Epithelial cell of esophagus (primary cell): ENCODE measurements at regions not wholly inside any gene's neighbourhood (a gene's known extent, or its start where the extent isn't known, plus 50 kb on each side); places are given as distances from the start of the nearest gene placed in this dataset.

Source experiments
- DNase-seq: peaks from one replicate; pipeline ENCODE4 v3.0.0; 2010; ENCODE audit warnings: low read depth
- H3K4me3 ChIP-seq: 2 replicates; pipeline ENCODE4 v1.5.1; 2011; ENCODE audit warnings: mild to moderate bottlenecking, low read length, control low read depth
- TF ChIP-seq, protein P1 (sequence below): IDR thresholded peaks from 2 replicates; pipeline ENCODE4 v1.5.1; 2011; ENCODE audit warnings: low read depth, mild to moderate bottlenecking, low read length, control low read depth, inconsistent platforms; ENCODE audit not compliant: insufficient read depth; ENCODE audit errors: missing control alignments

DNA sequence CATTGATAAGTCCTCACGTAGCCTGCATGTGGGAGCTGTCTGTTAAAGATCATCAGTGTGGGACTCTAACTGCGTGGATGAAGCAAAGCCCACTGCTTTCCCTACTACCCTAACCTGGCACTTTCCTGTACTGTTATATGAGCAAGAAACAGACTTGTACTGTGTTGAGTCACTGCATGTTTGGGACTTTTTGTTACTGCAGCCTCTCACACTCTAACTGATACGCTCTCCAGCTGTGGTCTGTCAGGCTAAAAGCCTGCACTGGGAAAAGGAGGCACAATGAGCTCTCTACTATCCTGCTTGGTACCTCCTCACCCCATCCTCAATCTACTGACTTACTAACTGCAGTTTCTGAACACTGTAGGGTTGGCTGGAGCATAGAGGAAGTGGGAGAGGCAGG is 93.7 kb upstream of the PLET1 start:
- H3K4me3 ChIP-seq: no peak overlapping the region
- TF ChIP-seq, protein P1, sequence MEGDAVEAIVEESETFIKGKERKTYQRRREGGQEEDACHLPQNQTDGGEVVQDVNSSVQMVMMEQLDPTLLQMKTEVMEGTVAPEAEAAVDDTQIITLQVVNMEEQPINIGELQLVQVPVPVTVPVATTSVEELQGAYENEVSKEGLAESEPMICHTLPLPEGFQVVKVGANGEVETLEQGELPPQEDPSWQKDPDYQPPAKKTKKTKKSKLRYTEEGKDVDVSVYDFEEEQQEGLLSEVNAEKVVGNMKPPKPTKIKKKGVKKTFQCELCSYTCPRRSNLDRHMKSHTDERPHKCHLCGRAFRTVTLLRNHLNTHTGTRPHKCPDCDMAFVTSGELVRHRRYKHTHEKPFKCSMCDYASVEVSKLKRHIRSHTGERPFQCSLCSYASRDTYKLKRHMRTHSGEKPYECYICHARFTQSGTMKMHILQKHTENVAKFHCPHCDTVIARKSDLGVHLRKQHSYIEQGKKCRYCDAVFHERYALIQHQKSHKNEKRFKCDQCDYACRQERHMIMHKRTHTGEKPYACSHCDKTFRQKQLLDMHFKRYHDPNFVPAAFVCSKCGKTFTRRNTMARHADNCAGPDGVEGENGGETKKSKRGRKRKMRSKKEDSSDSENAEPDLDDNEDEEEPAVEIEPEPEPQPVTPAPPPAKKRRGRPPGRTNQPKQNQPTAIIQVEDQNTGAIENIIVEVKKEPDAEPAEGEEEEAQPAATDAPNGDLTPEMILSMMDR: no peak
- DNase-seq: no peak

DNA sequence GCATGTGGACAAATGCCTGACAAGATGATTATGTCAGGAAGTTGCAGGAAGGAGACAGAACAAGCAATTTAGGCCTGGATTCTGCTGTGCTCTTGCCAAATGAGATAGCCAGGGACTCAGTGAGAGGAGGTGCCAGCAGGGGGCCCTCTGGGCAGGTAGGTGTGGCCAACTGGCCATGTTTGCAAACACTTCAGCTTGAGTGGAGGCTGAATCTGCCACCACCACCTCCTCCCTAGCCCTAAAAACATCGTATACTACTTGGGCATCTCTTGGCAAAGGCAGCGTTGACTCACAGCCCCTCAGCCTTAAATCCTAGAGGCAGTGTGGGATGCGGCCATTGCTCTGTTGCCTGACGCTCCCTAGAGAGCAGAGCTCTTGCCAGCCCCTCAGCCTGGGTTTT is 95.1 kb upstream of the PLET1 start:
- no peak overlapping the region for H3K4me3 ChIP-seq
- TF ChIP-seq, protein P1: peak; percentile 45
- DNase-seq: peak; percentile 55

DNA sequence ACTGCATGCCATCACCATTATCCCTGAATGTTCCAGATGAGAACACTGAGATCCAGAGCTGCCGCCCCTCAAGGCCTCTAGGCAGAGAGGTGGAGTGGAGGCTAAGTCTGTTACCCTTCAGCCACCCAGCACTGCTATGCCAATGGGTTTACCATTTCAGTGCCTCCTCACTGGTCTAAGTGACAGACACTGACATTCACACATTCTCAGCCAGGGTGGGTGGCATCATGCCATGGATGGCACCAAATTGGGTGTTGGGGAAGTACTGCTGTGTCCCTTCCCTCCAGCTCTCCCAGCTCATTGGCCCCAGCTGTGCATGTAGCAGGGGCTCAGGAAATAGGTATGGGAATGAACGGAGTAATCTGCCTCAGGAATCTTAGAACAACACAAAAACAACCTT is 96.8 kb upstream of the PLET1 start:
- TF ChIP-seq, protein P1: no peak
- DNase-seq: no peak
- no peak overlapping the region for H3K4me3 ChIP-seq

DNA sequence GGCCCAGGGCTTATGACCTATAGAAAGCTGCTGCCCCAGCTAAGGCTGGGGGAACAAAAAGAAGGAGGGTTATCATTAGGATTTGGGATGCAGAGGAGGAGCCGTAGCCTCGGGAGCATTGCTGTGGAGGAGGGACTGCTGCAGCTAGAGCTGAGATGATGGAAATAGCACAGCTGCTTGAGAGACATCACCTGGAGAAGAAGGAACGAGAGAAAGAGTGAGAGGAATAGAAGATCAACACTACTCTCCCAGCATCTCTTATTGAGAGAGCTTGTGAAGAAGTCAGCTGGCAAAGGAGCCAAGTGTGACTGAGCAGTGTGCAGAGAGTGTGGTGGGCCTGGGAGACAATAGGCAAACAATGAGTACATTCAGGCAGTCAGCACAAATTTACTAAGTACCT is 100.7 kb upstream of the PLET1 start:
- DNase-seq: no peak
- no peak overlapping the region for H3K4me3 ChIP-seq
- TF ChIP-seq, protein P1: no peak

DNA sequence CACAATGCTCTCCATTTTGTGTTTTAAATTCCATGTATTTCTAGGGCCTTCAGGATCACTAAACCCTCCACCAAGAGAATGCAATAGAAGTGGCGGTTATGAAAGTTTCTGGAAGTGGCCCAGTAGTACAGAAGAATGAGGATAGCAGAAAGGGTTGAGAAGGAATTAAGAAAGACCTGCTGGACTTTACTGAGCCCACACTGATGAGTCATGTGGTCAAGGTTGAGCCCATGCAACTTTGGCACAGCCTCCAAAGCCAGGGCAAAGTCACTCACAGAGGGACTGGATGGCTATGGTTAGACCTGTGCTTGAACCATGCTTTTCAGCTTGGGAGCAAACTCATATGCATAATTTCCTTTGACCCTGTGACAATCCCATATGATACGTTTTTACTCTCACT is 102.9 kb upstream of the PLET1 start:
- DNase-seq: no peak
- TF ChIP-seq, protein P1: no peak
- H3K4me3 ChIP-seq: no peak overlapping the region

DNA sequence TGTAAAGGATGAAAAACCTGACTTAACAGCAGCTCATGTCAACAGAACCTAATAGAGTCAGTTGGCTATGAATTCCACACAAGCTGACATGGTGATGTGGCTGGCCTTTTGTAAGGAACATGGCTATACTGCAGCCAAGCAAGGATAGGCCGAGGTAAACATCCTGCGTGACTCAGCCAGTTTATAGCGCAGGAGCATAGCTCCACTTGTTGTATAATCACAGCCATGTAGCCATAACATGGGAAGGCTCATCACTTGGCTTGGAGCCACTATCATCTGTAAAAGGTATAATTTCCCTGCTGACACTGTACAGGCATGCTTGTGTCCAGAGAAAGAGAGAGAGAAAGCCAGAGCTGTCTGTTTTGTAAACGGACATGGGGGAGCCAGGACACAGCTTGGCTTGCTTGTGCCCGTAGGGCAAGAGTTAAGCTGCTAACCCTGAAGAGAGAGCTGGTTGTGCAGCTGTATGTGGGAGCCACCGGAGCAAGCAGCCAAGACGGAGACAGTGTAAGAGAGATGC is 104.4 kb upstream of the PLET1 start:
- TF ChIP-seq, protein P1: no peak
- DNase-seq: peak; percentile 88
- no peak overlapping the region for H3K4me3 ChIP-seq

DNA sequence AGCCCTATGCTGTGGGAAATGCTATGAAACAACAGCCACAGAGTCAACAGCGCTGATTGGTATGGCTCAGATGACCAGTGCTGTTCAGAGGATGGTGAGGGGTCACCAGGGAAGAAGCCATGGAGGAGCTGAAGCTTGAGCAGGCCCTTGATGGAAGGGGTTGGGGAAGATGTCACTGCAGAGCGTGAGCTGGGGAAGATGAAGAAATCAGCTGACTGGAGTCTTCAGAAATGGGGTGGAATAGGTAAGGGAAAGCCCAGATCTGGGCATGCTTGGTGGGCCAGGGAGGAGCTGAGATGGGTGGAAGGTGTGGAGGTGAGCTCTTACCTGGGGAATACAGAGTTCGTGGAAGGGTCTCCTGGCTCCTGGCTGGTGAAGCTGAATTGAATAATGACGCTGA is 105.4 kb upstream of the PLET1 start:
- TF ChIP-seq, protein P1: no peak
- H3K4me3 ChIP-seq: no peak overlapping the region
- no peak for DNase-seq
